DND-41 (cell line): ENCODE measurements at regions not wholly inside any gene's neighbourhood (a gene's known extent, or its start where the extent isn't known, plus 50 kb on each side); places are given as distances from the start of the nearest gene placed in this dataset.

Experiments used
- ATAC-seq: fragments of 200-7000 bp; cut with Tn5 transposase; 3 replicates; pipeline ENCODE4 v1.9.1; 2021; ENCODE audit warnings: low read depth; ENCODE audit not compliant: insufficient read depth
- DNase-seq: peaks from one replicate; pipeline ENCODE4 v3.0.0-alpha.2; 2020
- H2AFZ ChIP-seq: 2 replicates; pipeline ENCODE4 v1.6.0; 2012; ENCODE audit warnings: low read depth, low read length
- H3K27ac ChIP-seq: 2 replicates; pipeline ENCODE4 v1.5.1; 2012; ENCODE audit warnings: low read length, inconsistent platforms
- H3K27me3 ChIP-seq: fragments of 200-600 bp; sonication (generic); 2 replicates; pipeline ENCODE4 v1.6.0; 2012; ENCODE audit warnings: low read length, mild to moderate bottlenecking, inconsistent platforms; ENCODE audit not compliant: insufficient read depth, poor library complexity
- H3K36me3 ChIP-seq: 2 replicates; pipeline ENCODE4 v1.5.1; 2012; ENCODE audit warnings: low read length, inconsistent platforms; ENCODE audit not compliant: insufficient read depth
- H3K4me1 ChIP-seq: 2 replicates; pipeline ENCODE4 v1.5.1; 2012; ENCODE audit warnings: mild to moderate bottlenecking, low read length; ENCODE audit not compliant: insufficient read depth
- H3K4me2 ChIP-seq: 2 replicates; pipeline ENCODE4 v1.6.0; 2012; ENCODE audit warnings: mild to moderate bottlenecking, moderate library complexity, low read length, inconsistent platforms; ENCODE audit not compliant: insufficient read depth
- H3K4me3 ChIP-seq, 2 experiments: fragments of 200-600 bp in 1 of 2; shearing (Covaris generic) in 1 of 2; 2 replicates each; pipeline ENCODE4 v1.5.1; 2012 to 2016; ENCODE audit warnings: inconsistent platforms in 2 of 2, low read length in 2 of 2, mild to moderate bottlenecking in 2 of 2, low read depth in 1 of 2, moderate library complexity in 1 of 2
- H3K79me2 ChIP-seq: 2 replicates; pipeline ENCODE4 v1.6.0; 2012; ENCODE audit warnings: low read length, inconsistent platforms; ENCODE audit not compliant: insufficient read depth
- H3K9ac ChIP-seq: 2 replicates; pipeline ENCODE4 v1.6.0; 2012; ENCODE audit warnings: low read depth, mild to moderate bottlenecking, inconsistent platforms, low read length, moderate library complexity
- H3K9me3 ChIP-seq: 2 replicates; pipeline ENCODE4 v1.5.1; 2012; ENCODE audit warnings: low read length, moderate library complexity, mild to moderate bottlenecking, inconsistent platforms; ENCODE audit not compliant: insufficient read depth, severe bottlenecking
- H4K20me1 ChIP-seq: 2 replicates; pipeline ENCODE4 v1.6.0; 2012; ENCODE audit warnings: low read length; ENCODE audit not compliant: insufficient read depth
- EZH2 ChIP-seq: IDR thresholded peaks from 3 replicates; pipeline ENCODE4 v1.6.1; 2012; ENCODE audit warnings: borderline replicate concordance, low read depth, mild to moderate bottlenecking, moderate library complexity, low read length, inconsistent platforms; ENCODE audit not compliant: severe bottlenecking
- TF ChIP-seq, protein P1 (sequence below): IDR thresholded peaks from 2 replicates; pipeline ENCODE4 v1.5.1; 2012; ENCODE audit warnings: borderline replicate concordance, low read length, moderate library complexity, mild to moderate bottlenecking; ENCODE audit not compliant: poor library complexity, severe bottlenecking; ENCODE audit errors: extremely low read depth

DNA sequence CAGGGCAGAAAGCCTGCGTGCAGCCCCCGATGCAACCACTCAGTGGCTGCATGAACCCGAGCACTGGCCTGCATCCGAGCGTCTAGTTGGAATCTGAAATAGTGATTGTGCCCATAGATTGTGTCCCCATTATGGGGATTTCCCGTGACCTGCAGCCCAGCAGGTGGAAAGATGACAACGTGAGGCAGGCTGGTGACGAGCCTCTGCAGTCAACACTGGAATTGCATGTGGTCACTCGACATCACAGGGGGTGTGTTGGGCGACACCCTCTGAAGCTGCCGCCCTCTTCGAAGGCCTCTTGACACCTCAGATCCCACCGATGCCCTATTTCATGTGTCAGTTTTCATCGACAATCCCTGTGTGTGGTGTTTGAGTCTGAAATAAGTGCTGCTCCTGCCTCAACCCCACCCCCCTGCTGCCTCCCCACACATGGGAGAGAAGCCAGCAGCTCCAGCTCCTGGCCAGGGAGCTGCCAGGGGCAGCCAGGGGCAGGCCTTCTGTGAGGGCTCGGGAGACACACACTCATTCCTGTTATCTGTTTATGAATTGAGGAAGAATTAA, 172.0 kb upstream of the B3GAT1 start:
- Histone ChIP-seq H3K4me3 (no peak overlapping the region), H3K4me2 (no peak overlapping the region), H3K9ac (no peak overlapping the region), H3K36me3 (no peaks in the 10 kb centered on the region), H3K27me3 (no peaks in the 10 kb centered on the region), H2AFZ (no peak overlapping the region), H4K20me1 (no peaks in the 10 kb centered on the region), H3K27ac (no peak overlapping the region), H3K79me2 (no peaks in the 10 kb centered on the region), H3K4me1 (peaks cover 20% of the 10 kb centered on the region), H3K9me3 (no peaks in the 10 kb centered on the region)
- TF ChIP-seq, protein P1, sequence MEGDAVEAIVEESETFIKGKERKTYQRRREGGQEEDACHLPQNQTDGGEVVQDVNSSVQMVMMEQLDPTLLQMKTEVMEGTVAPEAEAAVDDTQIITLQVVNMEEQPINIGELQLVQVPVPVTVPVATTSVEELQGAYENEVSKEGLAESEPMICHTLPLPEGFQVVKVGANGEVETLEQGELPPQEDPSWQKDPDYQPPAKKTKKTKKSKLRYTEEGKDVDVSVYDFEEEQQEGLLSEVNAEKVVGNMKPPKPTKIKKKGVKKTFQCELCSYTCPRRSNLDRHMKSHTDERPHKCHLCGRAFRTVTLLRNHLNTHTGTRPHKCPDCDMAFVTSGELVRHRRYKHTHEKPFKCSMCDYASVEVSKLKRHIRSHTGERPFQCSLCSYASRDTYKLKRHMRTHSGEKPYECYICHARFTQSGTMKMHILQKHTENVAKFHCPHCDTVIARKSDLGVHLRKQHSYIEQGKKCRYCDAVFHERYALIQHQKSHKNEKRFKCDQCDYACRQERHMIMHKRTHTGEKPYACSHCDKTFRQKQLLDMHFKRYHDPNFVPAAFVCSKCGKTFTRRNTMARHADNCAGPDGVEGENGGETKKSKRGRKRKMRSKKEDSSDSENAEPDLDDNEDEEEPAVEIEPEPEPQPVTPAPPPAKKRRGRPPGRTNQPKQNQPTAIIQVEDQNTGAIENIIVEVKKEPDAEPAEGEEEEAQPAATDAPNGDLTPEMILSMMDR = no peak
- no peak for TF ChIP-seq EZH2
- DNase-seq (peak; percentile 3), ATAC-seq (no peak)

DNA sequence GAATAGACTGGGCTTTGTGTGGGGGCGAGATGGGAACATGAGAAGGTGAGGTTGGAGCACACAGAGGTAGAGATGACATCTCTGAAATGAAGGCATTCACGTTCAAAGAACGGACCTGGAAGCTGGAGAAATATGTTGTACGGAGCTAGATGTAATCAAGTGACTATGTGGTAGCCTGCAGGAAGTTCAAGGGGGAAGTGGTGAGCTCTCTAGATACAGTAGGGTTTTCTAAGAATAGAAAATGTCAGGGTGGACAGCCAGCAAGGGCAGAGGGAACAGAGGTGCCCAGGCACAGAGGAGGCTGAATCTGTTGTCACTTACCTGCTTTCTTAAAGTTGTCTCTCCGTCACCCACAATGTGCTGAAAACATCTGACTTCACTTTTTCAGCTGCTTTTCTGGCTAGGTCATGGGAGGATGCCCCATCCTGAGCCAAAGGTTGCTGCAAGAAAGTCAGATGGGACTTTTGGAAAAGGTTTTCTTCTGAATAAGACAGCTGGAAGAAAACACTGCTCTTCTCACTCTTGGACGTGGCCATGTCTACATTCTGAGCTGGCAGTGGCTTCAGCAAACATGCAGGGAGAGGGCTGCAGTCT, 171.5 kb upstream of the B3GAT1 start:
- Histone ChIP-seq H3K4me3 (no peak overlapping the region), H3K27me3 (no peaks in the 10 kb centered on the region), H3K4me2 (no peak overlapping the region), H3K9ac (no peak overlapping the region), H3K27ac (no peak overlapping the region), H4K20me1 (no peaks in the 10 kb centered on the region), H3K36me3 (no peaks in the 10 kb centered on the region), H3K4me1 (peaks cover 18% of the 10 kb centered on the region), H2AFZ (no peak overlapping the region), H3K79me2 (no peaks in the 10 kb centered on the region), H3K9me3 (no peaks in the 10 kb centered on the region)
- no peak for TF ChIP-seq EZH2
- TF ChIP-seq, protein P1 = no peak
- ATAC-seq (peak; percentile 85), DNase-seq (peak; percentile 46)

DNA sequence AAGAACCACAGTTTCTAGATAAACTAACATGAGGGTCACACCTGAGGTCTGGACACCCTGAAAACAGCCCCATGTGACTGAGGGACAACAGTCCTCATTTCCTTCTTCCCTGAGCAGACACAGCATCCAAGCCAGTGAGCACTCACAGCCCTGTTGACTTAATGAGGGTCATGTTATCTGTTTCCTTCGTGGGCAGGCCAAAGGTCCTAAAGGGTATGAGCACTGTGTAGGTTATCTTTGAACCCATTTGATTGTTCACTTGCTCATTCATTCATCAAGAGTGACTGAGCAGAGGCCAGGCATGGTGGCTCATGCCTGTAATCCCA, 170.7 kb upstream of the B3GAT1 start:
- H3K79me2 ChIP-seq = no peaks in the 10 kb centered on the region
- H3K9me3 ChIP-seq = no peaks in the 10 kb centered on the region
- peak; percentile 3 for DNase-seq
- H3K9ac ChIP-seq = no peak overlapping the region
- no peaks in the 10 kb centered on the region for H4K20me1 ChIP-seq
- TF ChIP-seq, protein P1 = no peak
- no peak for TF ChIP-seq EZH2
- H3K4me3 ChIP-seq = no peak overlapping the region
- no peak overlapping the region for H2AFZ ChIP-seq
- no peak overlapping the region for H3K4me2 ChIP-seq
- H3K4me1 ChIP-seq = peaks cover 18% of the 10 kb centered on the region
- ATAC-seq = no peak
- 0 out of 2 replicates have a peak overlapping the region, but pooled peaks have one; percentile 7 for H3K27ac ChIP-seq
- no peaks in the 10 kb centered on the region for H3K27me3 ChIP-seq
- no peaks in the 10 kb centered on the region for H3K36me3 ChIP-seq
